ENCODE measurements at regions not wholly inside any gene's neighbourhood (a gene's known extent, or its start where the extent isn't known, plus 50 kb on each side); places are given as distances from the start of the nearest gene placed in this dataset.
A peak's percentile ranks its signal among the peaks of the same experiment; 100 is the strongest.

DNA sequence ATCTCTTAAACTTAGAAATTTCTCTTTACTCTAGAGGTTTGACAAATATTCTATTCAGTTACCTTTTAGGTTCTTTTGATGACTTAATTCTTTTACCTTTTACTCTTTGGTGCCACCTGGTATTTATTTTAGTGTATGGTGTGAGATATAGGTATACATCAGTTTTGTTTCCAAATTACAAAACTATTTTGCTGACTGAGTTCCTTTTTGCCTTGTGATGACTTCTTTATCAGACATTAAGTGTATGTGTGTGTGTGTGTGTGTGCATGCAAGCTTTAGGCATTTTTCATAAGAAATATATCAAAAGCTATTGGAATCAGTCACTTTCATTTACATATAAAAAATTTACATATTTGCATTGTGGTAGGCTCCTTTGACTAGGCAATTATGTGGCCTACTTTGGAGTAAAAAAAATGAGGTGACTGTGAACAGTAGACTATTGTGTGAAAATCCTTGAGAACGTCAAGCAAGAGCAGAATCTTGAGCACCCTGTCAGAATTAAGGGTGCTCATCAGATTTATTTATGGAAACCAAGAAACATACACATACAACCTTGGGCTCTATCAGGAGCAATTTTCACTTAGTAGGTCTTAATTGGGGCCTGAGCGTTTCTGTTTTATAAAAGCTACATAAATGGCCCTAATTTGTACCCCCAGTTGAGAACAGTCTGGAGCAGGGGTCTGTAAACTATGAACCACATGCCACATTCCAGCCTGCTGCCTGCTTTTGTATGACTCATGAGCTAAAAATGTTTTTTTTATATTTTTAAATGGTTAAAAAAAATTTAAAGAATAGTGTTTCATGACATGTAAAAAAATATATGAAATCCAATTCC, 415.9 kb downstream of the SLC4A3 start:
- peak; percentile 18 for DNase-seq (ENCODE audit: low read depth)
- in situ Hi-C loops (cut with HindIII; ENCODE audit: low pct_unique_long_range_greater_than_20kb, low sequenced_read_pairs), result no loop called here

DNA sequence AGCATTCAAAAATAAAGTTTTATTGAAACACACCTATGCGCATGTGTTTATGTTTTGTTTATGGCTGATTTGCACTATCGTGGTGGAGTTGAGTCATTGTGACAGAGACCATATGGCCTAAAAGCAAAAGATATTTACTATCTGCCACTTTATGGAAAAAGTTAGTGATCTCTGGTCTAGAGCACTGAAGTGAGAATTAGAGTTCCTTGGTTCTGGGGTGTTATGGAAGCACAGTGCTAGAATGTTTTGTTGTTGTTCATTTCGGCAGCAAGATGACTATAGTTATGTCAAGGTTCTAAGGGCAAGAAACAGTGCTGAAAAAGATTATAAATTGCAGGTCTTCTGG, 416.5 kb downstream of the SLC4A3 start:
- in situ Hi-C loops (cut with HindIII; ENCODE audit: low pct_unique_long_range_greater_than_20kb, low sequenced_read_pairs), result no loop called here
- peak; percentile 17 for DNase-seq (ENCODE audit: low read depth)

DNA sequence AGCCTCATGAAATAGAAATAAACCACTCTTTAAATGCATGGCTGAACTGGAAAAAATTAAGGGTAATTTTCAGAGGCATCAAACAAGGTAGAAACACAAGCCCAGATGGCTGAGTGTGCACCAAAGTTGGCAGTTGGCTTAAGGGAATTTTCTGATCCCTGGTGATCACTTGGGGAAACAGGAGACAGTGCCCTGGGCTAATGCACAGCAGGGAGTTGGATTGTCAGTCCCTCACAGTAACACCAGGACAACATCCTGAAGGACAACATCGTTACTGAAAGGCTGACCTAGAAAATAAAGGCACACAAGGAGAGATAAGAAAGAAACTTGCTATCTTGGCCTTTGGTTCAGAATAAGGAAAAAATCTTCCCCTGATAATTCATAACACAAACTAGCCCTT, 417.0 kb downstream of the SLC4A3 start:
- in situ Hi-C loops (cut with HindIII; ENCODE audit: low pct_unique_long_range_greater_than_20kb, low sequenced_read_pairs), result no loop called here
- DNase-seq (ENCODE audit: low read depth), result no peak

DNA sequence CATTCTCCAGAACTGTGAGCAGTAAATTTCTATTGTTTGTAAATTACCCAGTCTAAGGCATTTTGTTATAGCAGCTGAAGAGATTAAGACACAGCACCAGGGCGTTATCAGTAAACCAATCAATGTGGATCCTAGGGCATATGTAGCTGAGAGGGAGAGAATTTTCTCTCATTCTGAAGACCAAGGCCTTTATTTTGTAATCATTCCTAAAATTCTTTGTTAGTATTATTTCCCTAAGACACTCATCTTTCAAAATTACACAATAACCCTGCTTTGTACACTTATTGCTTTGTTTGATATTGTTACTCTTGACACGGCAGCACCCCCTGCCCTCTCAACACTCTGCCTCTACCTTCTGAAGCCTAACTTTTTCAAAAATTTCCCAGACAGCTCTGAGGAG, 419.1 kb downstream of the SLC4A3 start:
- in situ Hi-C loops (cut with HindIII; ENCODE audit: low pct_unique_long_range_greater_than_20kb, low sequenced_read_pairs), result no loop called here

DNA sequence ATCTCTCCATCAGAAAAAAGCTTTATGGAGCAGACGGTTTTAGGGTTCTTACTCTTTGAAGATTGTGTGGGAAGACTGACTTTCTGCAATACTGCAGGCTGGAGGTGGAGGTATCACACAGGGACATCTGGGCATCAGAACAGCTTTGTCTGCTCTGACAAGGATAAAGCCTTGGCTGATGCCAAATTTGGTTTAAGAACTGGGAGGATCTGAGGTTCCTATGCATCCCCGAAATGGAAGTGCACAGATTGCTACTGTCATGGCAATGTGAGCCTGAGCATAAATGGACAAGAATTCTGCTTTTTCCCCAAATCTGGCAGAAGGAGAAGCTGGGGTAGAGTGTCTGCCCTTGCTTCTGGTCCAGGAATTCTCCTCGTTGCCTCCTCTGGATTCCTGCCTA, 424.3 kb downstream of the SLC4A3 start:
- no peak for DNase-seq (ENCODE audit: low read depth)
- in situ Hi-C loops (cut with HindIII; ENCODE audit: low pct_unique_long_range_greater_than_20kb, low sequenced_read_pairs), result no loop called here

More for the DNA sequence above, 419.1 kb downstream of the SLC4A3 start:
- no peak for DNase-seq (ENCODE audit: low read depth)

DNA sequence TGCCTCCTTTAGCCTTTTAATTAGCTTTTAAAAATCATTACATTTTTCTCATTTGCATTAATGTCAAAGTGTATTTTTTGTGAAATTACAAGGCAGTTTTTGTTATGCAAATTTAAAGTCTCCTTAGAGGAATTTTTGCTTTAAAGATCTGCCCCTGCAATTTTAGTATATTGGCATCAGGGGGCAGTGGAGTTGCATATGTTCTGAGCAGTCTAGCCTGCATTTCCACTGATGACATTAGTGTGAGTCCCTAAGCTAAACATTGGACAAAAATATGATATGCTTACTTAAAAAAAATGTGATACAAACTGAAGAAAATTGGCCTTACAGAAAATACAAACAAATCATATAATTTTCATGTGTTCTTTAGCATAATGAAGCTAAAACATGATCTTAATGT, 426.5 kb downstream of the SLC4A3 start:
- no peak for DNase-seq (ENCODE audit: low read depth)
- in situ Hi-C loops (cut with HindIII; ENCODE audit: low pct_unique_long_range_greater_than_20kb, low sequenced_read_pairs), result no loop called here

DNA sequence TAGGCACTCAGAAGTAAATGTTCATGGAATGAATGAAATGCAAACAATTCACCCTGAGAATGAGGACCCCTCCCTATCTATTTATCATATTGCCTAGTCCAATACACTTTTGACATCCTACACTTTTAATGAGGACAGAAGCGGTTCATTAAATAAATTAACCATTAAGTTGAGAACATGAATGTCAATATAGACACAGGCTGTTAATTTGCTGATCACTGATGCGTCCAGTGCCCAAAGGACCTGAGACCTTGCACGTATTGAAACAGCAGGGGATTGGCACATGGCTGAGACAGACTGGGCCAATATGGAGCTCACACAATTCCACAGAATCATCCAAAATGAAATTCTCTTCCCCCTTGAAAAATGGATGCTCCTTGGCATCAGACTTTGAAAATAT, 430.0 kb downstream of the SLC4A3 start:
- peak; percentile 23 for DNase-seq (ENCODE audit: low read depth)
- in situ Hi-C loops (cut with HindIII; ENCODE audit: low pct_unique_long_range_greater_than_20kb, low sequenced_read_pairs), result no loop called here

DNA sequence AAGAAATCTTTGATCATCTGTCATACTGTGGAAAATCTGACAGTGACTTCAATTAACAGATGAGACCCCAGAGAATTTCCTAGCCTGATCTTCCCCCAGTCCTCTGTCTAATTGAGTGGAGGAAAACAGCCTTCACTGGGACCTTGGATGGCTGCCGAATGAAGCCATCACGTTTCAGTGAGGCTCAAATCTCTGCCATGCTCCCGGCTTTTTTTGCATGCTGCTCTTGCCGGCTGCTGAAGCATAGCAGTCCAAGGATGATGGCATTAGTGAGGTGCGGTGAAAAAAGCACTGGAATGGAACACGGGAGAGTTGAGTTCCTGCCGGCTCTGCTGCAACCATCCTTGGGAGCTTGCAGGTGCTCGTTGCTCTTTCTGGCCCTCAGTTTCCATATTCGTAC, 430.5 kb downstream of the SLC4A3 start:
- peak; percentile 22 for DNase-seq (ENCODE audit: low read depth)
- in situ Hi-C loops (cut with HindIII; ENCODE audit: low pct_unique_long_range_greater_than_20kb, low sequenced_read_pairs), result no loop called here

DNA sequence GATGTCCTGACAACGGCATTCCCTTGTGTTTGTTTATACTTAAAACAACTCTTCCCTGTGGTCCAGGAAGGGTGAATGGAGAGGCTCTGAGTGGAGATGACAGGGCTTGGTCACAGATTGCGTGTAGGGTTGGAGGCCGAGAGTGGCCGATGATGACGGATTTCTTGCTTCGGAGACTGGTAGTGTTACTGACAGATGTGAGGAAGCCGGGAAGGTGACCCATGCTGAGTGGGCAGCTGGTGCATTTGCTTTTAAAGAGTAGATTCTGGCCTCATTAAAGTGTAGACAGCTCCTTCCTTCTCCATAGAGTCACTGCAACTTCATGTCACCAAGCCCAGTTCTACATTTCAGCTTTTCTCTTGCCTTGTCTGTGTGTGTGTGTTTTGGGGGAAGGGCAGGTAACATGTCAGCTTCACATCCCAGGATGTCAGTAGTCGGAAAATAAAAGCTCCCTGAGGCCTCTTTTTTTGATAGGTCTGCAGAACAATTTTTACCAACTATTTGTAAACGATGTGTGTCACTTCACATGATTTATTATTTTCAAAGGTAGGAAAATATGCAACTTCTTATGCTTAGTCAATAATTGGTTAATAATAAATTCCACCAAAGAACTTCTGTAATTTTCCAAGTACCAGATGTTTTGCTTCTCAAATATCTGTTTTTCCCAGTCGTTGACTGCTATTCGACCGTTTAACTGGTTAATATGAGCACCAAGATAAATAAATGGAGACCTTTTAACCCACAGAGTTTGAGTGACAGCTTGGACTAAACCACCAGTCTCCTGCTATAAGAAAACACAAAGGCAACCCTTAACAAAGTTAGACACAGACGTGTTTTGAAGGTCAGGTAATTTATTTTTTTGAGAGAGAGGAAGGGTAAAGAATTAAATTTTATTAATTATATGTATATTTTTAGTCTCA, 436.9 kb downstream of the SLC4A3 start:
- in situ Hi-C loops (cut with HindIII; ENCODE audit: low pct_unique_long_range_greater_than_20kb, low sequenced_read_pairs), result no loop called here
- DNase-seq (ENCODE audit: low read depth), result peak; percentile 18

DNA sequence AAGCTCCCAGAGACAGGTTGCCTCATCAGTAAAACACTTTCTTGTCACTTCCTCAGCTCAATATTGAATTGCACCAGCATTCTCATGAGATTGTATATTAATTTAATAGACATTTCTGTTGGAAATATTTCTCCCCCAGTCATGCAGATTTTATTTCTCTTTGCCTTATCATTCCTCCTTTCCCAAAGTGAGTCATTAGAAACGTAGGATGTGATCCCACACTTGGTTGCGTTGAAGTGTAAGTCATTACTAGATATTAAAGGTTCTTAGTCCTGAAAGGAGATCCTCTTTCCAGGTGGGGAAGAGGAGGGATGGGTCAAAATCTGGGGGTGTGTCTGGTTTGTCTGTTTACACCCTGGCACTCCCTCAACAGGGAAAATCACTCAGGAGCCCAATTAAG, 438.2 kb downstream of the SLC4A3 start:
- DNase-seq (ENCODE audit: low read depth), result no peak
- in situ Hi-C loops (cut with HindIII; ENCODE audit: low pct_unique_long_range_greater_than_20kb, low sequenced_read_pairs), result no loop called here

DNA sequence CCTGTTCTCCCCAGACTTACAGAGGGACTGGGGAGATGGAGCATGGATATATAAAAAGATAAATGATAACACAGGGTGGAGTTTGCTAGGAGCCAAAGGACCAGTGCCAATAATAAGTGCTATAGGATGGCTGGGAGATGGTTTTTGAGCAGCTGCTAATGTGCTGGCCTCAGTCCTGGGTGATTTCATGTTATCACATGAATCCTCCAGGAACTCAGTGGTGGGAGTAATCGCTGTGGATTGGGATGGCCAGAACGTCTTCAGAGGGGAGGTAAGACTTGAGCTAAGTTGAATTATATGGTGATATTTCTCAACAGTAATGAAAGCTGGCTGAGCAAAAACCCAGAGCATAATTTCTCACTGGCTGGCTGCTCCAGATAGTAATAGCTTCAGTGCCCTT, 441.4 kb downstream of the SLC4A3 start:
- in situ Hi-C loops (cut with HindIII; ENCODE audit: low pct_unique_long_range_greater_than_20kb, low sequenced_read_pairs), result no loop called here

DNA sequence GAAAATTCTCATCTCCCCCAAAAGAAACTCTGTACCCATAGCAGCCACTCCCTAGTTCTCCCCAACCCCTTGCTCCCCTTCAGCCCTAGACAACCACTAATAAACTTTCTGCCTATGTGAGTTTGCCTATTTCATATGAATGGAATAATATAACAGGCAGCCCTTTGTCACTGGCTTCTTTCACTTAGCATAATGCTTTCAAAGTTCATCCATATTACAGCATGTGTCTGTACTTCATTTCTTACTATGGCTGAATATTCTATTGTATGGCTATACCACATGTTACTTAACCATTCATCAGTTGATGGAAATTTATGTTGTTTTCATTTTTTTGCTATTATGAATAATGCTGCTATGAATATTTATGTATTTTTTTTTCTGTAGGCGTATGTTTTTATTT, 442.9 kb downstream of the SLC4A3 start:
- in situ Hi-C loops (cut with HindIII; ENCODE audit: low pct_unique_long_range_greater_than_20kb, low sequenced_read_pairs), result no loop called here
- no peak for DNase-seq (ENCODE audit: low read depth)

More for the DNA sequence above, 441.4 kb downstream of the SLC4A3 start:
- DNase-seq (ENCODE audit: low read depth), result no peak

DNA sequence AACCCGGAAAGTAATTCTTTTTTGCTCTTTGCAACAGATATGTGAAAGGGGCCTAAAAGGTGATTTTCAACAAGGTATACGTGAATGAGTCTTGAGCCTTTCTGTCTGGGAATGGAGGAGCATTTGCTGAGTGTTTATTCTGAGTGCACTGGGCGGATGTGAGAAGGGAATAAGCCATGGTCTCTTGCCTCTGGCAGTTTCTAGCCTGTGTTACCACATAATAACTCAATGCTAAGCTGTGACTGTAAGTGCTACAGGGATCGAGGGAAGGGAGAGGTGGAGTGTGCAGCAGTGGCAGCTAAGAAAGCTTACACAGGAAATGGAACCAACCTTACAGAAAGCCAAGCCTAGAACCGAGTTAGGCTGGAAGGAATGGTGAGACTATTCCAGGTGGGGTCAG, 444.3 kb downstream of the SLC4A3 start:
- DNase-seq (ENCODE audit: low read depth), result no peak
- in situ Hi-C loops (cut with HindIII; ENCODE audit: low pct_unique_long_range_greater_than_20kb, low sequenced_read_pairs), result no loop called here

DNA sequence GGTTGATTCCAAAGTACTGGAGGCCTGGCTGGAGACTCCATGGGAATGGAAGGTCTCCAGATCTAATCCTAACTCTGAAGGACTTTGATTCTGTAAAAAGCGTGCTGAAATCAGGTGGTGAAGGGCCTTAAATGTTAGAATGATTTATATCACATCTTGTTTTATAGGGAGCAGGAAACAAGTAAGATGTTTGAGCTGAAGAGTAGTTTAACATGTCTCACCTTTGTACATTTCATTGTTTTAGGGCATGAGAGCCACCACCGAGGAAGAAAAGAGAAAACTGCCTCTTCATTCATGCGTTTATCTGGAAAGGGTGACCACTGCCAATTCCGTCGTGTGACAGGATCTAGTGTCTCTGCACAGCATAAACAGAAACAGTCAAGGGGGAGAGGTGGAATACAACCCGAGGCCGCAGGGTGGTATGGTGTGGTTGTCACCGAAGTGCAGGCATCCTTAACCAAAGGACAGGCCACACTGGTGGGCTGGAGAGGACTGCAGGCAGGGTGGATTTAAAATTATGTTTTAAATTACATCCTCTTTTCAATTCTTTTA, 445.3 kb downstream of the SLC4A3 start:
- no peak for DNase-seq (ENCODE audit: low read depth)
- in situ Hi-C loops (cut with HindIII; ENCODE audit: low pct_unique_long_range_greater_than_20kb, low sequenced_read_pairs), result no loop called here

DNA sequence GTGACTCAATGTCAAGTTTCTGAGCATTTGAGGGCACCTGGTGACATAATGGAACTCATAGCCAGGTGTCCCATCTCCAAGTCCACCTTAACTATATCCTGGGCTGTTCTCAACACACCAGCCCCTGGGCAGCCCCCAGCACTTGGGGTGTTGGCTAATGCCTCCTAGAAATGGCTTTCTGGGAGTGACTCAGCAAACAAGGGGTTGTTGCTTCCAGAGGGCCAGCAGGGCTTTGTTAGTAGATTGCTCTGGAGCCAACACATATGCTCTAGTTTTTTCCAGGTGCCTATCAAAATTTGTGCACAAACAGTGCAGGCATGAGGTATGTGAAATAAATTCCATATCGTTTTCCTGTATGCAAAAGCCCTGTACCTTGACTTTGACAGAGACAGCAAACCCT, 448.4 kb downstream of the SLC4A3 start:
- in situ Hi-C loops (cut with HindIII; ENCODE audit: low pct_unique_long_range_greater_than_20kb, low sequenced_read_pairs), result no loop called here
- DNase-seq (ENCODE audit: low read depth), result no peak

DNA sequence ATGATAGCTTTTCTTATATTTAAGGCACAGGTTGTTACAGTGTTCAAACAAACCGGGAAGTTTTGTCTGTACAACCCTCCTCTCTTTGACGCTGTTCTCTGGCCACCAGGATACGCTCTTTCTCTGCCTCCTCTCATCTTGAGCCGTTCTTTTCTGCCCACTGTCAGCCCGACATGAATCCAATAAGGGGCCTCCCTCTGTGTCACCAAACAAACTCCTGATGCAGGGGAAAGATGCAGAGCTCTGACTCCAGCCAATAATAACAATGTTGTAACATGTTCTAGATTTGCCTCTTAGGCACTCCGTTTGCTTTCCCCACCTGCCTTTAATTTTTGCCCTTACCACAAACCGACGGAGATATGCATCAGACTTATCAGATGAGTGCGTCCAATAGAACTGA, 449.3 kb downstream of the SLC4A3 start:
- in situ Hi-C loops (cut with HindIII; ENCODE audit: low pct_unique_long_range_greater_than_20kb, low sequenced_read_pairs), result no loop called here
- DNase-seq (ENCODE audit: low read depth), result no peak

DNA sequence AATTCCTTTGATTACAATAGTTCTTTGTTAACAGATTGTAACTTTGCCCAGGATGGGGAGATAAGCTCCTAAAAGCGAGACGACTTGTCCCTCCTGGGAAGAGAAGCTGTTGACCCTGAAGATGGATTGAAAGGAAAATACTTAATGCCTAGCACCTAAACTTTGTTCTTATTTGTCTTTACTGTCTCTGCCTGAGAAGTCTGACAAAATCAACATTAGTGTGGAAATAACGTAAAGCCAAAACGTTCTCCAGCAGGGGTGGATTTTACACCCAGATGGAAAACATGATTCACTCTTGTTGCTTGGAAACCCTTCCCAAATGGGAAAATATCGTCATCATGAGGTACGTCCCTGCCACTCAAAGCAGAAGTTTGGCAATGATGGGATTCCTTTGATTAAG, 450.1 kb downstream of the SLC4A3 start:
- in situ Hi-C loops (cut with HindIII; ENCODE audit: low pct_unique_long_range_greater_than_20kb, low sequenced_read_pairs), result no loop called here
- DNase-seq (ENCODE audit: low read depth), result no peak

DNA sequence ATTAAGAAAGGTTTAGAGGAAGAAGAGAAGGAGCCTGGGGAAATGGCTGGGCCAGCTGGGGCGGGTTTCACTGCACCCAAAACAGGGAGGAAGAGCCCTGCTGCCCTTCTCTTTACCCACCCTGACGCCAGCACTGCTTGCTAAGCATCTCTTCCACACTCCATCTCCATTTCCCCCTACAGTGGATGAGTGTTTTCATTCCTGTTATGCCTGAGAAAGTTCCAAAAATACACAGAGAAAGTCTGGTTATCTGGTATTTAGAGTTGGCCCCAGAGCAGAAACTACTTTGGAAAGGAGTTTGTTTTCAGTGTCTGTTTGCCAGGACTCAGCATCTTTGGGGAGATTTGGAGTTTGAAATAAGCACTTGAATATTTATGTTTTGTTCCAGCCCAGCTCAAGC, 451.0 kb downstream of the SLC4A3 start:
- DNase-seq (ENCODE audit: low read depth), result no peak
- in situ Hi-C loops (cut with HindIII; ENCODE audit: low pct_unique_long_range_greater_than_20kb, low sequenced_read_pairs), result no loop called here

DNA sequence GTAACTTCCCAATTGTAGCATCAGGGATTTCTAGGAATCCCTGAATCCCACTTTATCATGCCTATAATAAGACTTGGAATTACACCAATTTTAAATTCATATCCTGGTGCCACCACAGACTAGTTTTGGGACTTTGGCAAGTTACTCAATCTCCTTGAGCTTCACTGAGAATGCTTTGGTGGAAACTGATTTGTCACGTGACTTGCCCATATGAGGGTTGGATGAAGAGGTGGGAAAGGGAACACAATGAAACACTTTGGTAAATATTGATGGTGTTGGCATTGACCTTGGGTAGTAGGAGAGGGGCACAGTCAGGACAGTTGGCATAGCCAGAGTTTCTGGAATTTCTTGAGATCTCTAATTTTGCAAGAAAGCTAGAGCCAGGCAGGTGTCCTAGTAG, 452.2 kb downstream of the SLC4A3 start:
- DNase-seq (ENCODE audit: low read depth), result no peak
- in situ Hi-C loops (cut with HindIII; ENCODE audit: low pct_unique_long_range_greater_than_20kb, low sequenced_read_pairs), result no loop called here
